Activated CD4-positive, alpha-beta memory T cell treated with anti-CD3 and anti-CD28 coated beads, Interleukin-2, amount 10 ng/mL, durations not matched to agents 7 days and 5 days (primary cell): ENCODE measurements at regions not wholly inside any gene's neighbourhood (a gene's known extent, or its start where the extent isn't known, plus 50 kb on each side); places are given as distances from the start of the nearest gene placed in this dataset.

Experiments used
- CTCF ChIA-PET: fragments of 350-600 bp; sonication (Branson Sonifier 250); formaldehyde crosslinking; loops from one replicate; lab custom pipeline; 2021; ENCODE audit warnings: antibody characterized with exemption, inconsistent platforms; lab: Charles Lee
- POLR2A ChIA-PET: fragments of 350-600 bp; sonication (Branson Sonifier 250); formaldehyde crosslinking; loops from one replicate; lab custom pipeline; 2021; ENCODE audit warnings: antibody characterized with exemption; lab: Charles Lee
- DNase-seq: peaks from one replicate; pipeline ENCODE4 v3.0.0-alpha.2; 2020
- H3K27ac Mint-ChIP-seq: one replicate; pipeline ENCODE4 v1.8.0; 2021; ENCODE audit warnings: mild to moderate bottlenecking, mixed read lengths
- H3K27me3 Mint-ChIP-seq: one replicate; pipeline ENCODE4 v1.8.0; 2021; ENCODE audit warnings: mixed read lengths
- H3K36me3 Mint-ChIP-seq: one replicate; pipeline ENCODE4 v1.8.0; 2021; ENCODE audit warnings: low read depth, mixed read lengths
- H3K4me1 Mint-ChIP-seq: one replicate; pipeline ENCODE4 v1.8.0; 2021; ENCODE audit warnings: mixed read lengths
- H3K4me3 Mint-ChIP-seq: one replicate; pipeline ENCODE4 v1.8.0; 2021; ENCODE audit warnings: mild to moderate bottlenecking, mixed read lengths
- H3K9me3 Mint-ChIP-seq: one replicate; pipeline ENCODE4 v1.8.0; 2021; ENCODE audit warnings: mixed read lengths

DNA sequence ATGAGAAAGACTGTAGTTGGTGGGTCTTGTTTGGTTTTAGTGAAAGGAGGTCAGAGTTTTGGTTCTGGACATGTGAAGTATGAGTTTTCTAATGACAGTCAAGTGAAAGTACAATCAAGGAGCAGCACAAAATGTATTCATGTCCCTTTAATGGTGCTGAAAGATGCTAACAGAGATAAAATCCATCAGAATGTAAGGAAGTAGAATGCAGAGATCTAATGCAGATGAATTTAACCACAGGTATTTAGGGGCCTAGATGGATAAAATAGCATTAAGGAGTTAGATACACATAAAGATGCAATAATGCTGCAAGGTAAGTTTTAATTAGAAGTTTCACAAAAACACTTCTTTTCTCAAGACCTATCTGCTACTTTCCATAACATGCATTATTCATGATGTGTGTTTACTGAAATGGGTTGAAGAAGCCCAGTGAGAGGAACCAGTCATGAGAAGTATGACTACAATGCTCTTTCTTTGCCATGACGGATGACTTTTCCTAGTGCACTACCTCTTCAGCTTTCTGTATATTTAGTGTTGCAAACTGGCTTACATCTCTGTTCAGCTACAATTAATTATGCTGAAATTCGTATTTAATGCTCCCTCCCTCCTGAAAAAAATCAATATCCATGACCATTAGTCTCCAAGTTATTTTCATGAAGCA is 222.9 kb upstream of the HTR2A start:
- POLR2A ChIA-PET, result no interaction called here
- Mint-ChIP-seq H3K27me3 (no peaks in the 10 kb centered on the region), H3K27ac (no peak overlapping the region), H3K9me3 (no peaks in the 10 kb centered on the region), H3K4me3 (no peak overlapping the region), H3K36me3 (no peaks in the 10 kb centered on the region), H3K4me1 (no peaks in the 10 kb centered on the region)
- CTCF ChIA-PET, result no interaction called here
- no peak for DNase-seq

DNA sequence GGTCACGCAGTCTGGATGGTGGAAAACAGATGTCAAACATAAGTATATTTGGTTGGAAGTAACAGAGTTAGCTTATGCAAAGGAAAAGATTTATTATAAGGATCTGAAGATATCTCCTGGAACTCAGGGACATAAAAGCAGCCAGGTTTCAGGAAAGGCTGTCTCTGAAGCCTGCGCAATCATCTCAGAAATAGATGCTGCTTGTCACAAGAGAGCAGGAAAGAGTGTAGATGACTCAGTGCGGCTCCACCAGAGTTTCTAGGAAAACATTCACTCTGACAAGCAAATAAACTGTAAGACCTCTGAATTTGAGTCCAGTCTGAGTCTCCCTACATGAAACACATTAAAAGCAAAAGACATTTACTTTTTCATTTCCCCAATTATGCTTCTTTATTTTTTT is 220.4 kb upstream of the HTR2A start:
- H3K36me3 Mint-ChIP-seq, result no peaks in the 10 kb centered on the region
- no peaks in the 10 kb centered on the region for H3K4me1 Mint-ChIP-seq
- no peak for DNase-seq
- H3K4me3 Mint-ChIP-seq, result no peak overlapping the region
- POLR2A ChIA-PET, result no interaction called here
- CTCF ChIA-PET, result no interaction called here
- no peak overlapping the region for H3K27ac Mint-ChIP-seq
- H3K27me3 Mint-ChIP-seq, result no peaks in the 10 kb centered on the region
- H3K9me3 Mint-ChIP-seq, result no peaks in the 10 kb centered on the region

DNA sequence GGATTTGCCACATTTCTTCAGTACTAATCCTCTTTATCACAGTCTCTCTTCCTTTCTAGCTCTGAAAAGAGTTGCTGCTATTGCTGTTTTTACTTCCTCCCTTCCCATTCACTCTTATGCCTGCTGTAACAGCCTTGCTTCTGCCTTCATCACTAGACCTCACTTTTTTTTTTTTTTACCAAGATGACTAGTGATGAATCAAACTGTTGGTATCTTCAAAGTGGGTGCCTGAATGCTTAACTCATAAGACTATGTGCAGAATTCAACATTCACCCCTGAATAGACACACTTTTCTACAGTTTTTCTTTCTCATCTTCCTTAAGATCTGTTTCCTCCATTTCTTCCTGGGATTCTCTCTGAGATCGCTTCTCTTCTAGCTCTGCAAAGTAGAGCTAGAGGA is 217.2 kb upstream of the HTR2A start:
- no peaks in the 10 kb centered on the region for H3K27me3 Mint-ChIP-seq
- no peaks in the 10 kb centered on the region for H3K36me3 Mint-ChIP-seq
- DNase-seq, result no peak
- ChIA-PET CTCF (no interaction called here), POLR2A (no interaction called here)
- peaks cover 2% of the 10 kb centered on the region for H3K9me3 Mint-ChIP-seq
- H3K4me3 Mint-ChIP-seq, result no peak overlapping the region
- H3K27ac Mint-ChIP-seq, result no peak overlapping the region
- peaks cover 5% of the 10 kb centered on the region for H3K4me1 Mint-ChIP-seq

DNA sequence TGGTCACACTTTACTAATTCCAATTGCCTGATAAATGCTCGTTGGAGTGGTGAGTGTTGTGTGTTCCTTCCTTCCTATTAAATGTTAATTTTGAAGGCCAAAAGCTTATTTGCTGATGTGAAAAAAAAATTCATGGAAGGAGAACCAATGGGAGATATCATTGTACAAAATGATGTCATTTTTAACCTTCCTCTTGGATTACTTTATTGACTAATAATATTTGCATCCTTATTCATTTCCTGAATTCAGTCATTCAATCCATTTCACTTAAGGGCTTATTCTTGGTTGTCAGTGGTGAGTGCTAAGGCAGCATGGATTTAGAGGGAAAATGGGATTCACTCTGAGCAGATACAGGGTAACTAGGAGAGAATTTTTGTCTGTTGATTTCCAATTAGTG is 216.0 kb upstream of the HTR2A start:
- Mint-ChIP-seq H3K9me3 (peaks cover 3% of the 10 kb centered on the region), H3K27ac (no peak overlapping the region), H3K27me3 (no peaks in the 10 kb centered on the region), H3K36me3 (no peaks in the 10 kb centered on the region), H3K4me3 (no peak overlapping the region), H3K4me1 (peaks cover 7% of the 10 kb centered on the region)
- POLR2A ChIA-PET, result no interaction called here
- DNase-seq, result no peak
- CTCF ChIA-PET, result no interaction called here

DNA sequence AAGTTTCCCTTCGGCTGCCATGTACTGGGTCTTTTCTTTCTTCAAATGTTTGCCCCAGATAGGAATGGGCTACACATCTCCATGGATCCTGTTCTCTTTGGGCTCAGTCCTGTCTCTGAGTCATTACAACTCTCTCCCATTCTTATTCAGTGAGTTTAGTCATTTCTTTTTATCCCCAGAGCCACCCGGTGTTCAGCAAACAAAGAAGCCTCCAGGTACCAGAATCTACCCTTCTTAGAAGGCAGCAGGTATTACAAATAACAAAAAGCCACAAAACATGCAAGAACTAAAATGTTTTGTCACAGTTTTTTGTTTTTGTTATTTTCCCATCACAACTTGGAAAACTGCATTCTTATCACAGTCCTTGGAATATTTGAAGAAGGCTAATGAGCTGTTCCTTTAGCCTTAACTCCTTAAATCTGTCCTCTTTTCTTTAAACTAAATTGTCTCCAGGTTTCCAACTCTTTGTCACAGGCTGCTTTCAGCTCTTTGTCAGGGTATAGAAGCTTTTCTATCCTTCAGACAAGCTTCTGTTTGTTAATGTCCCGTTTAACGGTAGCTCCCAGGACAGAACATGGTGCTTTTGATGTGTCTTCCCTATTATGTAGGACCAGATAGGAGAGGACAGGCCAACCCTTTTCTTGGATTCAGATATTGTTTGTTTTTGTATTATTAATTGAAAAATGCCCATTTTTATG is 215.5 kb upstream of the HTR2A start:
- no peak for DNase-seq
- H3K27ac Mint-ChIP-seq, result no peak overlapping the region
- peaks cover 7% of the 10 kb centered on the region for H3K4me1 Mint-ChIP-seq
- POLR2A ChIA-PET, result no interaction called here
- CTCF ChIA-PET, result no interaction called here
- H3K27me3 Mint-ChIP-seq, result no peaks in the 10 kb centered on the region
- H3K4me3 Mint-ChIP-seq, result no peak overlapping the region
- H3K9me3 Mint-ChIP-seq, result peaks cover 3% of the 10 kb centered on the region
- H3K36me3 Mint-ChIP-seq, result no peaks in the 10 kb centered on the region

DNA sequence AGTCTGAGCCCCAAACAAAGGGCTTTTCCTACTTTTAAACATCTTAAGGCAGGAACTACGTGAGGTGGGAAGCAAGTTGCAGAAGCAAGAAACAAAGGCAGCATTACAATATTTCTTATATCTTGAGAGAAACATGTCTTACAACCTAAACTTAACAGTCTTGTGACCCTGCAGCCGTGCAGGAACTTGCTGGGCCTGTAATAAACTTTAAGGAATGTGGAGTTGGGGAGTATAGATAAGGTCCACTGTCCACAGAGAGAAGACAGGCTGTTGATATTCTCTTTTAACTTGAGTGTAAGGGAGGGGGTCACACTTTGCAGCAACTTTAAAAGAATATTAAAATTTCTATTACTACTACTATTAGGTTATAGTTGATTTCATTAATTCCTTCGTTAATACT is 214.6 kb upstream of the HTR2A start:
- Mint-ChIP-seq H3K9me3 (peaks cover 3% of the 10 kb centered on the region), H3K4me1 (peaks cover 7% of the 10 kb centered on the region), H3K27me3 (no peaks in the 10 kb centered on the region), H3K27ac (no peak overlapping the region), H3K36me3 (no peaks in the 10 kb centered on the region), H3K4me3 (no peak overlapping the region)
- ChIA-PET CTCF (no interaction called here), POLR2A (no interaction called here)
- DNase-seq, result no peak

DNA sequence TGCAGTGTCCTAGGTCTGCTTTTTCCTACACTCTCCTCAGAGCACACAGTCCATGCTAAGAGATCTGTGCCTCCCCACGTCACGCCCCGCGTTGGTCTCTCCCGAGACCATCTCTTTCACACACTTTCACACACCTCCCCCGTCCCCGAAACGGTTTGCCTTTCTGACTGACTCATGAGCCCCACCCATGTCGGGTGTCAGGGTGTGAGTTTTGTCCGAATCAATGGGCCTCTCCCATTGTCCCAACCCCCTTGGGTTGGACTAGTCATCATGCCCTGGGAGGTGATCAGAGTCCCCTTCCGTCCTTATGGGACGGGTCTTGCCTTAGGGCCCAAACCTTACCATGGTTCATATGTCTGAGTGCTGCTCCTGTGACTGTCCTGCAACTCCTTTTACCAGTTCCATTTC is 214.0 kb upstream of the HTR2A start:
- Mint-ChIP-seq H3K4me1 (peaks cover 7% of the 10 kb centered on the region), H3K9me3 (peaks cover 3% of the 10 kb centered on the region), H3K27ac (no peak overlapping the region), H3K4me3 (no peak overlapping the region), H3K27me3 (no peaks in the 10 kb centered on the region), H3K36me3 (no peaks in the 10 kb centered on the region)
- POLR2A ChIA-PET, result no interaction called here
- no peak for DNase-seq
- CTCF ChIA-PET, result no interaction called here

DNA sequence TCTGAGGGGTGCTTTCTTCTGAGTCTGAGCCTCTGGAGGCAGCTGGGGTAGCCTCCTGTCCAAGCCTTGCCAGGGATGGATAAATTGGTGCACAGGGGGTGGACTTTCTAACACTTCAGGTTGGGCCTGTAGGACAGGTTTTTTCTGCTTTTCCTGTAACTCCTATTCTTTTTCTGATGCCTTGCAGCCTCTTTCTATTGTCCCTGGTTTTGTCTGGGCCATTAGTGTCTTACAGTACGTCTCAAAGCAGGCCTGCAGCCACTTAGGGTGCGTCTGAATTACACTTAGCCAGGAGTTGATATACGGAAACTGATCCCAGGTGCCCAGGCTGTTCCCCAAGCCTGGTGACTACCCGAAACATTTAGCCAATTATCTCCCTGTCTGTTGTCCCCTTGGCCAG is 213.3 kb upstream of the HTR2A start:
- Mint-ChIP-seq H3K4me3 (no peak overlapping the region), H3K4me1 (peaks cover 7% of the 10 kb centered on the region), H3K27ac (no peak overlapping the region), H3K36me3 (no peaks in the 10 kb centered on the region), H3K9me3 (peaks cover 3% of the 10 kb centered on the region), H3K27me3 (no peaks in the 10 kb centered on the region)
- ChIA-PET POLR2A (no interaction called here), CTCF (no interaction called here)
- no peak for DNase-seq

DNA sequence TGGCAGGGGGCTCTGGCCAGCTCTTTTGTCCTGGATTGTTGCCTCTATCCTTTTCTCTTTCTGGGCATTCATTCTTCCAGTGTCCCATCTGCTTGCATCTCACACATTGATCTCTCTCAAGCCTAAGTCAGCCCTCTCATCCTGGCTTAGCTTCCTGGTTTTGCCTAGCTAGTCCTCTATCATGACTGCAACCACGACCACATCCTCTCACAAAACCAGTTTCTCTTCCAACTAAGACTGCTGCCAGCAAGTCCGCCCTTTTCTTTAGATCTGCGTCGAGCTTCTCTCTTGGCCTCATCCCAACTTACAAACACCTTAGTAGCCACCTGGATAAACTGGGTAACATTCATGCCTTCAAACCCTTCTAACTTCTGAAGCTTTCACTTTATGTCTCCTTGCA is 212.2 kb upstream of the HTR2A start:
- Mint-ChIP-seq H3K4me3 (no peak overlapping the region), H3K4me1 (peaks cover 7% of the 10 kb centered on the region), H3K36me3 (no peaks in the 10 kb centered on the region), H3K27me3 (no peaks in the 10 kb centered on the region), H3K9me3 (peaks cover 3% of the 10 kb centered on the region), H3K27ac (no peak overlapping the region)
- CTCF ChIA-PET, result no interaction called here
- DNase-seq, result peak; percentile 17
- POLR2A ChIA-PET, result no interaction called here

DNA sequence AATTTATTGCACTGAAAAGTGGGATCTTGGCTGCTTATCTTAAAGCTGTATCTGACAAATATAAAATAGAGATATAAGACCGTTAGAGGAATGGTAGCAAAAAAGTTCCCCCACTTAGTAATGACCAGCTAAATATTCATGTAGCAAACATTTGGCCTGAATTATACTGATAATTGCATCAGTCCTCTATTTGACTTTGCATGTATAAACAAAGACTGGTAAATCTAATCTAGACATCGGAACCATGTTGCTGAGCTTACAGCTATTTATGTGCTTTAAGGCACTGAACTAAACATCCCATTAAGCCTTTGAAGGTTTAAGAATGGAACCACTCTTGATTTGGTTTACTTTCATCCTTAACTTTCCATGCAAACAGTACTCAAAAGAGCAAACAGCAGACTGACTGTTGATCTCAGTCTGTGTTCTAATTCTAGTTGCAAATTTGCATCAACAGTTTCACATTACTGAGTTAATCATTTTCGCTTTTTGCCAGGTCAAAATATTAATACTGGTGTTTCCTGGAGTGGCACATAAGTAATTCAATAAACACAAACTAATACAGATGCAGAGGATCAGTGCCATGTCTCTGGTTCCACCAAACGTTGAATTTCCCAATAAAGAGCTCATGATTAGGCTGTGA is 203.5 kb upstream of the HTR2A start:
- H3K27ac Mint-ChIP-seq, result no peak overlapping the region
- H3K27me3 Mint-ChIP-seq, result no peaks in the 10 kb centered on the region

DNA sequence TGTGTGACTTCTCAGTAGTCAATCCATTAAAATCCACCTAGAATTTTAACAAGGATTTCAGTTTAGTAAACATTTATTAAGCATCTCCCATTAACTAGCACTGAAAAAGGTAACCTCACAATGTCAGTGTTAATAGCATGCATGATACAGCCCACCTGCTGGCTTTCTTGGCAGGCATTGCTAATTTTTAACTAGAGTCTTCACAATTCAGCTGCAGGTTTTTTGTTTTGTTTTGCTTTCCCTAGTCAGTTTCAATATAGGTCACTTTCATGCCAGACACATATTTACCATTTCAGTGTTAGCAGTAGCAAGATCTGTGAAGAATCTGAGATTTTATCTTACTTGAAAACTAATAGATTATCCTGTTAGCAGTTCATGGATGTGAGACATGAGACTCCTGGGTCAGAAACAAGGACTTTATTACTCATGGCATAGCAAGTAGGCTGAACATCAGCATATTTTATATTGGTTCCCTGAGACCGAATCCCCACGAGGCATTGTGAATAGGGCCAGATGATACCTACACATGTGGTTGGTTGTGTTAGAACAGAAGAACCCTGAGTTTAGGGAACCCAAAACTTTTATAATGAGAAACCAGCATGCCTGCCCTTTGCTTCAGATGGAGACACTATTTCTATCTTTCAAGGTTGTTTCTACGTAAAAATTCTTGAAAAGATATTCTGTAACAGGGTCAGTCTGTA is 198.0 kb upstream of the HTR2A start:
- no peak for DNase-seq
- Mint-ChIP-seq H3K36me3 (no peaks in the 10 kb centered on the region), H3K4me3 (no peak overlapping the region), H3K4me1 (no peaks in the 10 kb centered on the region), H3K9me3 (no peaks in the 10 kb centered on the region), H3K27me3 (no peaks in the 10 kb centered on the region), H3K27ac (no peak overlapping the region)
- ChIA-PET POLR2A (no interaction called here), CTCF (no interaction called here)

More for the DNA sequence above, 203.5 kb upstream of the HTR2A start:
- CTCF ChIA-PET, result no interaction called here
- no peaks in the 10 kb centered on the region for H3K9me3 Mint-ChIP-seq
- no peaks in the 10 kb centered on the region for H3K36me3 Mint-ChIP-seq
- H3K4me1 Mint-ChIP-seq, result no peaks in the 10 kb centered on the region
- POLR2A ChIA-PET, result no interaction called here
- no peak overlapping the region for H3K4me3 Mint-ChIP-seq
- no peak for DNase-seq

DNA sequence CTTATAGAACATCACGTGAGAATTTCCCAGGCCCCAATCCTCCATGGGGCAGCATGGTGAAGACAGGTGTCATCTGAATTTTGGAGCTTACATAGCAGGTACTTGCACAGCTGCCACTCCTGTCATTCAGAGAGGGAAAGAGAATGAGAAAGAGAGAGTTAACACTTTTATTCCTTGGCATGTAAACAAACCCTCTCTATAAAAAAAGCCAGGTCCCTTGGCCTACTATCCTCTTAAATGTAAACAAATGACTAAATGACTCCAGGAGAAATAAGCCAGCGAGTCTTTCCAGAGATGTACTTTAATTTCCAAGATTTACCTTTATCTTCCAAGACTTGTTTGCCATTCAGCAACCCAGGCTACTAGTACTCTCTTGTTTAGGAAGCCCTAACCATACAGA is 195.3 kb upstream of the HTR2A start:
- CTCF ChIA-PET, result no interaction called here
- Mint-ChIP-seq H3K4me1 (no peaks in the 10 kb centered on the region), H3K9me3 (no peaks in the 10 kb centered on the region), H3K4me3 (no peak overlapping the region), H3K27ac (no peak overlapping the region), H3K27me3 (no peaks in the 10 kb centered on the region), H3K36me3 (no peaks in the 10 kb centered on the region)
- DNase-seq, result no peak
- POLR2A ChIA-PET, result no interaction called here

DNA sequence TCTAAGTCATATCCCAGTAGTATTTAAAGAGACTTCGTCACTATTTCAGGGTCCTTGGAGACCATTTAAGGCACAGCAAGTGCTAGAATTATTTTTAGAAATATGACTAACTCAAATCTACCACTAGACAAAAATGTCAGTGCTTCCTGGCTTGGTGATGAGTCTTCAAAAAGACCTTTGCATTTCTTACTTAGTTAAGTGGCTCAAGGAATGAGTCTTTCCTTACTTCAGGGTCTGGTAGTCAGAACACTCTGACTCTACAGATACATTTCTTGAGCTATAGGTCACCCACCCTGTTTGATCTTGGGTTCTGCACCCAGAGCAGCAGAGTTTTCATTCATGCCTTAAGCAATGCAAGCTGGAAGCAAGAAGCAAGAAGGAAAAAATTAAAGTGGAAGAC is 191.0 kb upstream of the HTR2A start:
- no peak for DNase-seq
- H3K27ac Mint-ChIP-seq, result no peak overlapping the region
- no peaks in the 10 kb centered on the region for H3K36me3 Mint-ChIP-seq
- CTCF ChIA-PET, result no interaction called here
- POLR2A ChIA-PET, result no interaction called here
- H3K9me3 Mint-ChIP-seq, result no peaks in the 10 kb centered on the region
- no peaks in the 10 kb centered on the region for H3K4me1 Mint-ChIP-seq
- H3K4me3 Mint-ChIP-seq, result no peak overlapping the region
- H3K27me3 Mint-ChIP-seq, result no peaks in the 10 kb centered on the region
